SK-N-SH (cell line): ENCODE measurements at regions not wholly inside any gene's neighbourhood (a gene's known extent, or its start where the extent isn't known, plus 50 kb on each side); places are given as distances from the start of the nearest gene placed in this dataset.

Experiments
- CTCF ChIA-PET: fragments of 300-600, 350-600 bp; formaldehyde crosslinking; extraction: SDS; loops from one replicate; lab custom pipeline; 2021; lab: Yijun Ruan, JAX
- POLR2A ChIA-PET: fragments of 350-600 bp; sonication (Branson Sonifier 250); formaldehyde crosslinking; extraction: SDS; loops from one replicate; lab custom pipeline; 2020; ENCODE audit warnings: antibody characterized with exemption, inconsistent platforms; lab: Yijun Ruan, JAX
- DNase-seq: peaks from one replicate; pipeline ENCODE4 v3.0.0; 2012
- H2AFZ ChIP-seq: fragments of 200-600 bp; sonication (generic); 2 replicates; pipeline ENCODE4 v1.8.1; 2016; ENCODE audit warnings: antibody characterized with exemption, mild to moderate bottlenecking, low read depth
- H3F3A ChIP-seq: fragments of 200-600 bp; sonication (generic); replicated peaks from 2 replicates; pipeline ENCODE3; 2016; ENCODE audit warnings: antibody characterized with exemption, mild to moderate bottlenecking; ENCODE audit not compliant: insufficient read depth
- H3K27ac ChIP-seq, 2 experiments: fragments of 200-500 bp in 1 of 2; fragments of 200-600 bp in 1 of 2; sonication (Bioruptor generic) in 1 of 2; sonication (generic), shearing (Covaris generic) in 1 of 2; 2 replicates each; pipeline versions ENCODE4 v1.5.1 to v1.6.1; 2014 to 2016; ENCODE audit warnings: low read depth in 2 of 2, inconsistent platforms in 1 of 2, low read length in 1 of 2, mild to moderate bottlenecking in 1 of 2, mixed read lengths in 1 of 2
- H3K27me3 ChIP-seq: fragments of 200-600 bp; sonication (generic), shearing (Covaris generic); 2 replicates; pipeline ENCODE4 v1.6.1; 2016; ENCODE audit warnings: mixed run types; ENCODE audit not compliant: insufficient read depth
- H3K36me3 ChIP-seq, 2 experiments: fragments of 200-500 bp in 1 of 2; fragments of 200-600 bp in 1 of 2; sonication (Bioruptor generic) in 1 of 2; sonication (generic) in 1 of 2; replicated peaks in 1 of 2; 2 replicates each; pipeline versions ENCODE3 to v1.5.1; 2014 to 2016; ENCODE audit warnings: low read length in 1 of 2, mild to moderate bottlenecking in 1 of 2; ENCODE audit not compliant: insufficient read depth in 2 of 2, control insufficient read depth in 1 of 2
- H3K4me1 ChIP-seq, 2 experiments: fragments of 200-500 bp in 1 of 2; fragments of 200-600 bp in 1 of 2; sonication (Bioruptor generic) in 1 of 2; sonication (generic), shearing (Covaris generic) in 1 of 2; 2 replicates each; pipeline versions ENCODE4 v1.5.1 to v1.6.1; 2014 to 2016; ENCODE audit warnings: low read depth in 1 of 2, low read length in 1 of 2, mixed run types in 1 of 2; ENCODE audit not compliant: insufficient read depth in 2 of 2, control insufficient read depth in 1 of 2
- H3K4me2 ChIP-seq: fragments of 200-600 bp; sonication (generic), shearing (Covaris generic); 2 replicates; pipeline ENCODE4 v1.6.1; 2017; ENCODE audit warnings: mixed run types
- H3K4me3 ChIP-seq, 2 experiments: fragments of 200-500 bp in 1 of 2; fragments of 200-600 bp in 1 of 2; sonication (Bioruptor generic) in 1 of 2; sonication (generic), shearing (Covaris generic) in 1 of 2; 2 replicates each; pipeline versions ENCODE4 v1.5.1 to v1.8.1; 2014 to 2016; ENCODE audit warnings: low read depth in 2 of 2, inconsistent platforms in 1 of 2, low read length in 1 of 2, mild to moderate bottlenecking in 1 of 2, mixed read lengths in 1 of 2, moderate library complexity in 1 of 2
- H3K79me2 ChIP-seq: fragments of 200-600 bp; sonication (generic); 2 replicates; pipeline ENCODE4 v1.8.1; 2017; ENCODE audit warnings: mild to moderate bottlenecking; ENCODE audit not compliant: insufficient read depth
- H3K9ac ChIP-seq: fragments of 200-600 bp; sonication (generic); 2 replicates; pipeline ENCODE4 v1.6.1; 2017; ENCODE audit warnings: mixed run types
- H3K9me2 ChIP-seq: fragments of 200-600 bp; sonication (generic); 2 replicates; pipeline ENCODE4 v1.6.1; 2017; ENCODE audit warnings: mixed run types
- H3K9me3 ChIP-seq: fragments of 200-600 bp; sonication (generic); 2 replicates; pipeline ENCODE4 v1.6.1; 2017; ENCODE audit warnings: mixed run types, mild to moderate bottlenecking, moderate library complexity
- H4K20me1 ChIP-seq: fragments of 200-600 bp; sonication (generic); 2 replicates; pipeline ENCODE4 v1.6.1; 2017; ENCODE audit warnings: mild to moderate bottlenecking, mixed run types; ENCODE audit not compliant: insufficient read depth
- ELF1 ChIP-seq: IDR thresholded peaks from 2 replicates; pipeline ENCODE4 v1.4.0; 2012
- EP300 ChIP-seq, 2 experiments: IDR thresholded peaks; 2 replicates each; pipeline versions ENCODE4 v1.4.0 to v1.6.1; 2012; ENCODE audit warnings: borderline replicate concordance in 1 of 2, low read depth in 1 of 2, low read length in 1 of 2
- EZH2phosphoT487 ChIP-seq: fragments of 200-600 bp; sonication (generic); IDR thresholded peaks from 2 replicates; pipeline ENCODE4 v1.6.1; 2017; ENCODE audit warnings: low read depth, mixed run types, mild to moderate bottlenecking, antibody characterized with exemption, moderate library complexity, borderline replicate concordance
- FOSL2 ChIP-seq: IDR thresholded peaks from 2 replicates; pipeline ENCODE4 v1.4.0; 2012; ENCODE audit warnings: low read depth, mild to moderate bottlenecking, moderate library complexity, borderline replicate concordance
- FOXJ3 ChIP-seq: sonication (generic); formaldehyde crosslinking; IDR thresholded peaks from 2 replicates; pipeline ENCODE4 v1.5.1; 2020; ENCODE audit warnings: mild to moderate bottlenecking, missing genetic modification reagents
- GATA2 ChIP-seq: sonication (generic); formaldehyde crosslinking; IDR thresholded peaks from 2 replicates; pipeline ENCODE4 v1.5.0; 2020; ENCODE audit warnings: mild to moderate bottlenecking, missing genetic modification reagents
- JUND ChIP-seq: IDR thresholded peaks from 2 replicates; pipeline ENCODE4 v1.4.0; 2012
- MAX ChIP-seq: IDR thresholded peaks from 2 replicates; pipeline ENCODE4 v1.4.0; 2012; ENCODE audit warnings: low read depth
- MXI1 ChIP-seq: IDR thresholded peaks from 2 replicates; pipeline ENCODE4 v1.6.1; 2012; ENCODE audit warnings: mild to moderate bottlenecking, low read depth, low read length, improper control_type of control experiment
- NFIC ChIP-seq: IDR thresholded peaks from 2 replicates; pipeline ENCODE4 v1.4.0; 2012; ENCODE audit warnings: borderline replicate concordance
- NRF1 ChIP-seq: IDR thresholded peaks from 2 replicates; pipeline ENCODE4 v1.6.1; 2012; ENCODE audit warnings: low read depth, mild to moderate bottlenecking, low read length
- POLR2AphosphoS5 ChIP-seq: IDR thresholded peaks from 2 replicates; pipeline ENCODE4 v1.6.1; 2012; ENCODE audit warnings: low read depth, low read length
- RCOR1 ChIP-seq: fragments of 150-350 bp; IDR thresholded peaks from 2 replicates; pipeline ENCODE4 v1.6.1; 2017; ENCODE audit warnings: antibody characterized with exemption, low read length
- REST ChIP-seq: IDR thresholded peaks from 2 replicates; pipeline ENCODE4 v1.6.1; 2012; ENCODE audit warnings: mild to moderate bottlenecking, low read depth, low read length, moderate library complexity
- RFX5 ChIP-seq: IDR thresholded peaks from 2 replicates; pipeline ENCODE4 v1.6.1; 2012; ENCODE audit warnings: mild to moderate bottlenecking, improper control_type of control experiment, low read length
- RXRA ChIP-seq: IDR thresholded peaks from 2 replicates; pipeline ENCODE4 v1.4.0; 2012; ENCODE audit warnings: low read depth, mild to moderate bottlenecking, borderline replicate concordance
- SMC3 ChIP-seq: IDR thresholded peaks from 2 replicates; pipeline ENCODE4 v1.6.1; 2012; ENCODE audit warnings: low read depth, low read length, improper control_type of control experiment
- TAF1 ChIP-seq: IDR thresholded peaks from 2 replicates; pipeline ENCODE4 v1.6.1; 2012; ENCODE audit warnings: low read depth, mild to moderate bottlenecking, low read length, moderate library complexity, borderline replicate concordance
- TCF12 ChIP-seq: IDR thresholded peaks from 2 replicates; pipeline ENCODE4 v1.4.0; 2012
- TEAD4 ChIP-seq: IDR thresholded peaks from 2 replicates; pipeline ENCODE4 v1.4.0; 2012; ENCODE audit warnings: mild to moderate bottlenecking, borderline replicate concordance; ENCODE audit not compliant: insufficient read depth
- YY1 ChIP-seq: IDR thresholded peaks from 2 replicates; pipeline ENCODE4 v1.4.0; 2012; ENCODE audit warnings: low read depth, mild to moderate bottlenecking
- WGBS: methylation state at CpG from one replicate; pipeline ENCODE4 v1.1.6; 2017; ENCODE audit warnings: low lambda C conversion rate; 5-methylcytosine and 5-hydroxymethylcytosine counted together
- TF ChIP-seq, protein P1 (sequence below): fragments of 150-350 bp; IDR thresholded peaks from 2 replicates; pipeline ENCODE4 v1.6.1; 2017; ENCODE audit warnings: antibody characterized with exemption, low read length, low read depth, borderline replicate concordance
- TF ChIP-seq, protein P2 (sequence below): IDR thresholded peaks from 2 replicates; pipeline ENCODE4; 2012

- no peak for DNase-seq
- no peak overlapping the region for H3K9ac ChIP-seq
- H3K4me3 ChIP-seq, result no peak overlapping the region
- H3F3A ChIP-seq, result no peaks in the 10 kb centered on the region
- no peaks in the 10 kb centered on the region for H4K20me1 ChIP-seq
- no peaks in the 10 kb centered on the region for H3K79me2 ChIP-seq
- no peak overlapping the region for H3K27ac ChIP-seq
- no peak overlapping the region for H2AFZ ChIP-seq
- H3K4me2 ChIP-seq, result no peak overlapping the region
- H3K9me2 ChIP-seq, result no peaks in the 10 kb centered on the region
- H3K9me3 ChIP-seq, result no peaks in the 10 kb centered on the region
- H3K4me1 ChIP-seq, result no peaks in the 10 kb centered on the region
- ChIA-PET CTCF (no interaction called here), POLR2A (no interaction called here)
- no peaks in the 10 kb centered on the region for H3K36me3 ChIP-seq
- WGBS, result 3% methylated on average over 3 of the region's 3 CpGs
- no peaks in the 10 kb centered on the region for H3K27me3 ChIP-seq
- TF ChIP-seq FOXJ3 (CRISPR knock-in tag) (no peak), MAX (no peak), RFX5 (no peak), JUND (no peak), ELF1 (no peak), POLR2AphosphoS5 (no peak), RCOR1 (no peak), YY1 (no peak), MXI1 (no peak), NRF1 (no peak), EP300 (IDR thresholded peaks at IDR 0.05; ENCODE audit: borderline replicate concordance in 1 of 2, low read depth in 1 of 2, low read length in 1 of 2) (no peak), TCF12 (no peak), NFIC (no peak), TAF1 (no peak)
- TF ChIP-seq, protein P1, sequence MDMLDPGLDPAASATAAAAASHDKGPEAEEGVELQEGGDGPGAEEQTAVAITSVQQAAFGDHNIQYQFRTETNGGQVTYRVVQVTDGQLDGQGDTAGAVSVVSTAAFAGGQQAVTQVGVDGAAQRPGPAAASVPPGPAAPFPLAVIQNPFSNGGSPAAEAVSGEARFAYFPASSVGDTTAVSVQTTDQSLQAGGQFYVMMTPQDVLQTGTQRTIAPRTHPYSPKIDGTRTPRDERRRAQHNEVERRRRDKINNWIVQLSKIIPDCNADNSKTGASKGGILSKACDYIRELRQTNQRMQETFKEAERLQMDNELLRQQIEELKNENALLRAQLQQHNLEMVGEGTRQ, result no peak
Observed at GRCh38 chrX:79506001-79506400, 138.9 kb upstream of the ITM2A start.

- no peak overlapping the region for H3K4me2 ChIP-seq
- CTCF ChIA-PET, result no interaction called here
- 78% methylated on average over 6 of the region's 7 CpGs for WGBS
Observed at GRCh38 chrX:79482686-79483085, 115.6 kb upstream of the ITM2A start.

More at GRCh38 chrX:79482686-79483085, 115.6 kb upstream of the ITM2A start:
- Histone ChIP-seq H3K4me1 (no peaks in the 10 kb centered on the region), H3K9me3 (no peaks in the 10 kb centered on the region), H3K27me3 (no peaks in the 10 kb centered on the region), H3K4me3 (no peak overlapping the region), H2AFZ (no peak overlapping the region), H3F3A (no peaks in the 10 kb centered on the region), H3K79me2 (no peaks in the 10 kb centered on the region), H3K27ac (no peak overlapping the region), H3K36me3 (no peaks in the 10 kb centered on the region), H3K9ac (no peak overlapping the region), H4K20me1 (no peaks in the 10 kb centered on the region), H3K9me2 (no peaks in the 10 kb centered on the region)
- no peak for DNase-seq
- POLR2A ChIA-PET, result no interaction called here
- TF ChIP-seq TEAD4 (no peak), NRF1 (no peak), EZH2phosphoT487 (no peak), REST (no peak), SMC3 (no peak), RXRA (no peak), FOSL2 (no peak), GATA2 (CRISPR knock-in tag) (no peak), RFX5 (no peak)
- TF ChIP-seq, protein P2, sequence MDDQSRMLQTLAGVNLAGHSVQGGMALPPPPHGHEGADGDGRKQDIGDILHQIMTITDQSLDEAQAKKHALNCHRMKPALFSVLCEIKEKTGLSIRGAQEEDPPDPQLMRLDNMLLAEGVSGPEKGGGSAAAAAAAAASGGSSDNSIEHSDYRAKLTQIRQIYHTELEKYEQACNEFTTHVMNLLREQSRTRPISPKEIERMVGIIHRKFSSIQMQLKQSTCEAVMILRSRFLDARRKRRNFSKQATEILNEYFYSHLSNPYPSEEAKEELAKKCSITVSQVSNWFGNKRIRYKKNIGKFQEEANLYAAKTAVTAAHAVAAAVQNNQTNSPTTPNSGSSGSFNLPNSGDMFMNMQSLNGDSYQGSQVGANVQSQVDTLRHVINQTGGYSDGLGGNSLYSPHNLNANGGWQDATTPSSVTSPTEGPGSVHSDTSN, result no peak
